ENCODE measurements at regions not wholly inside any gene's neighbourhood (a gene's known extent, or its start where the extent isn't known, plus 50 kb on each side); places are given as distances from the start of the nearest gene placed in this dataset.

DNA sequence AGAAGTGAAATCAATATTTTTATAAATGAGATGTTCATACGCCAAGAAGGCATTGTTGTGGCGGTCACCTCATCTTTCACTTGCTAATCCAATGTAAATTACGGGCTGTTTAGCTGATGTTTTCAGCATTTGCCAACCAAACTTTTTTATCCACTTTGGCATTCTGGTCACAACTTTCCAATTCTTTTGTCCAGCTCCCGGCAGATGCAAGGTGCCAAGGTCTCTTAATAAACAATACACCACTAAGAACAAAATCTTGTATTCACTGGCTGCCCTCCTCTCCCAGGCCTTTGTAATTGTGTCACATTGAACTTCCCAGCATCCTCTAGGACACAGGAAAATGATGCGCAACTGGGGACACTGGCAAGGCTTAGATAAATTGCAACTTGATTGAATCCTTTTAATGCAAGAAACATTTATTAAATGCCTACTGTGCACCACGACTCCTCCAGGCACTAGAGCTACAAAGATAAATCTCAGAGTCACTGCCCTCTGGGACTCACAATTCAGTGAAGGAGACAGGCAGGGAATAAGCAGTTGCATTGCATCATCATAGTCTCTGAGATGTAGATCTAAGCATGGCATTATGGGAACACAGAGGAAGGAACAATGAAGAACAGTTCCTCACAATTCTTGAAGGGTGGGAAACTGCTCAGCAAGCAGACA is 165.4 kb upstream of the C16orf82 start:
- H3K4me3 ChIP-seq (ENCODE audit: low read length): no peak overlapping the region
- H3K27me3 ChIP-seq (ENCODE audit: control insufficient read depth, low read length): peaks cover 3% of the 10 kb centered on the region; the same call in 1 of the 2 replicates
- H3F3A ChIP-seq (ENCODE audit: control insufficient read depth, insufficient read depth): no peaks in the 10 kb centered on the region

GRCh38 chr16:26901983-26902382 is 164.7 kb upstream of the C16orf82 start:
- peaks cover 3% of the 10 kb centered on the region; the same call in 1 of the 2 replicates for H3K27me3 ChIP-seq (ENCODE audit: control insufficient read depth, low read length)
- H3K27ac ChIP-seq (ENCODE audit: low read depth, low read length): no peak overlapping the region
- H3K4me1 ChIP-seq (ENCODE audit: control insufficient read depth, low read length): no peaks in the 10 kb centered on the region
- H4K20me1 ChIP-seq (ENCODE audit: control insufficient read depth, insufficient read depth, low read depth, low read length): no peaks in the 10 kb centered on the region
- H3K4me3 ChIP-seq (ENCODE audit: low read length): no peak overlapping the region
- no peaks in the 10 kb centered on the region for H3K9me2 ChIP-seq (replicated peaks; ENCODE audit: control insufficient read depth, low read length)
- no peaks in the 10 kb centered on the region for H3K9me3 ChIP-seq (ENCODE audit: control insufficient read depth, insufficient read depth, low read length)
- TF ChIP-seq CTCF (IDR thresholded peaks at IDR 0.05; ENCODE audit: low read depth, low read length, poor library complexity, severe bottlenecking): no peak
- TF ChIP-seq EZH2phosphoT487 (IDR thresholded peaks at IDR 0.05; ENCODE audit: borderline replicate concordance, low read length): no peak
- no peak overlapping the region for H3K4me2 ChIP-seq (ENCODE audit: low read length)
- no peaks in the 10 kb centered on the region for H3K79me2 ChIP-seq (ENCODE audit: control insufficient read depth, low read length)
- H3F3A ChIP-seq (ENCODE audit: control insufficient read depth, insufficient read depth): no peaks in the 10 kb centered on the region
- no peaks in the 10 kb centered on the region for H3K36me3 ChIP-seq (ENCODE audit: control insufficient read depth, low read length)

More for the DNA sequence above, 165.4 kb upstream of the C16orf82 start:
- Histone ChIP-seq H3K79me2 (ENCODE audit: control insufficient read depth, low read length) (no peaks in the 10 kb centered on the region), H3K9me2 (replicated peaks; ENCODE audit: control insufficient read depth, low read length) (no peaks in the 10 kb centered on the region), H3K9me3 (ENCODE audit: control insufficient read depth, insufficient read depth, low read length) (no peaks in the 10 kb centered on the region), H3K36me3 (ENCODE audit: control insufficient read depth, low read length) (no peaks in the 10 kb centered on the region), H3K4me2 (ENCODE audit: low read length) (no peak overlapping the region), H3K27ac (ENCODE audit: low read depth, low read length) (no peak overlapping the region), H3K4me1 (ENCODE audit: control insufficient read depth, low read length) (no peaks in the 10 kb centered on the region), H4K20me1 (ENCODE audit: control insufficient read depth, insufficient read depth, low read depth, low read length) (no peaks in the 10 kb centered on the region)
- no peak for TF ChIP-seq CTCF (IDR thresholded peaks at IDR 0.05; ENCODE audit: low read depth, low read length, poor library complexity, severe bottlenecking)
- TF ChIP-seq EZH2phosphoT487 (IDR thresholded peaks at IDR 0.05; ENCODE audit: borderline replicate concordance, low read length): no peak

- Histone ChIP-seq H3K79me2 (ENCODE audit: control insufficient read depth, low read length) (no peaks in the 10 kb centered on the region), H3K9me3 (ENCODE audit: control insufficient read depth, insufficient read depth, low read length) (no peaks in the 10 kb centered on the region), H3K27me3 (ENCODE audit: control insufficient read depth, low read length) (peaks cover 3% of the 10 kb centered on the region; the same call in 1 of the 2 replicates), H4K20me1 (ENCODE audit: control insufficient read depth, insufficient read depth, low read depth, low read length) (no peaks in the 10 kb centered on the region), H3K36me3 (ENCODE audit: control insufficient read depth, low read length) (no peaks in the 10 kb centered on the region), H3K4me1 (ENCODE audit: control insufficient read depth, low read length) (no peaks in the 10 kb centered on the region), H3K4me3 (ENCODE audit: low read length) (no peak overlapping the region), H3K9me2 (replicated peaks; ENCODE audit: control insufficient read depth, low read length) (no peaks in the 10 kb centered on the region), H3F3A (ENCODE audit: control insufficient read depth, insufficient read depth) (no peaks in the 10 kb centered on the region), H3K27ac (ENCODE audit: low read depth, low read length) (no peak overlapping the region), H3K4me2 (ENCODE audit: low read length) (no peak overlapping the region)
- TF ChIP-seq EZH2phosphoT487 (IDR thresholded peaks at IDR 0.05; ENCODE audit: borderline replicate concordance, low read length) (no peak), CTCF (IDR thresholded peaks at IDR 0.05; ENCODE audit: low read depth, low read length, poor library complexity, severe bottlenecking) (no peak)
These were observed 161.4 kb upstream of the C16orf82 start for GRCh38 chr16:26905336-26905735.
